Cardiac fibroblast (primary cell): ENCODE measurements at regions not wholly inside any gene's neighbourhood (a gene's known extent, or its start where the extent isn't known, plus 50 kb on each side); places are given as distances from the start of the nearest gene placed in this dataset.

Experiments
- DNase-seq, 2 donors: peaks; one replicate each; pipeline versions ENCODE4 v3.0.0 to v3.0.0-alpha.2; 2010; ENCODE audit warnings: low read depth in 2 of 2
- H3K4me3 ChIP-seq, 2 donors: replicated peaks in 1 of 2; 1 replicate in 1 of 2; 2 replicates in 1 of 2; pipeline ENCODE4 v1.5.1; 2011; ENCODE audit warnings: low read depth in 2 of 2, low read length in 2 of 2, mild to moderate bottlenecking in 2 of 2, moderate library complexity in 1 of 2
- CTCF ChIP-seq: IDR thresholded peaks from one replicate; pipeline ENCODE4 v1.5.1; 2011; ENCODE audit warnings: low read depth, mild to moderate bottlenecking, low read length, inconsistent platforms

DNA sequence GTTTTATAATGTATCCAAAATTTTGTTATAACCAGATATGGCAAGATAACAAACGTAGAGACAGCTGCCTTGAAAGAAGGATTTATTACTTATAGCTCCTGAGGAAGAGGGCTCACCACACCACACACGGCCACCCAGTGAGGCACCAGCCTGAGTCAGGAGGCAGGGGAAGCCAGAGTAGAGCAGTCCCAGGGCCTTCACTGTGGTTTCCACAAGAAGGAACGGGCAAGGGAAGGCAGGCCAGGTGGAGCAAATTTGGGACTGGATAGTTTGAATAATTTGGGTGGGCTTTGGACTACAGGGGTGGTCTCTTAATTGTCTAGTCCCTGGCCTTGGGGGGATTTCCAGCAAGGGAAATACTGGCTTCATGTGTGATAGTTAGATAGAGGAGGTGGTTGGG lies 72.5 kb downstream of the RRAGC start:
- H3K4me3 ChIP-seq, result no peak overlapping the region
- TF ChIP-seq CTCF, result no peak
- DNase-seq, result no peak

DNA sequence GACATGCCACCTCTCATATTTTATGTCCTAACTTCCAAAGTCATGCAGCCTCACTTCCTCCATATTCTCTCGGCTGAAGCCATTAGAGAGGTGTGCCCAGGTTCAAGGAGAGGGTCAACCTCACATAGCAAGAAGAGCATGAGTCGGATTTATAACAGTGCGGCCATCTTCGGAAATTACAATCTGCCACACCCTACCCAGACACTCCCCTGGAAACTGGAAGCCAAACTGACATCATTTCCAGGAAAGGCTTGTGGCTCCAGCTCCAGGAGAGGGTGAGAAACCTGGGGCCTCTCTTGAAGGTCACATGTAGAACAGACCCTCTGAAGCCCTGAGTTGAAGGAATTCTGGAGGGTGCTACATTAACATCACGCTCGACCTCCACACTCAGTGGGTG lies 73.5 kb downstream of the RRAGC start:
- no peak for DNase-seq
- no peak for TF ChIP-seq CTCF
- H3K4me3 ChIP-seq, result no peak overlapping the region

DNA sequence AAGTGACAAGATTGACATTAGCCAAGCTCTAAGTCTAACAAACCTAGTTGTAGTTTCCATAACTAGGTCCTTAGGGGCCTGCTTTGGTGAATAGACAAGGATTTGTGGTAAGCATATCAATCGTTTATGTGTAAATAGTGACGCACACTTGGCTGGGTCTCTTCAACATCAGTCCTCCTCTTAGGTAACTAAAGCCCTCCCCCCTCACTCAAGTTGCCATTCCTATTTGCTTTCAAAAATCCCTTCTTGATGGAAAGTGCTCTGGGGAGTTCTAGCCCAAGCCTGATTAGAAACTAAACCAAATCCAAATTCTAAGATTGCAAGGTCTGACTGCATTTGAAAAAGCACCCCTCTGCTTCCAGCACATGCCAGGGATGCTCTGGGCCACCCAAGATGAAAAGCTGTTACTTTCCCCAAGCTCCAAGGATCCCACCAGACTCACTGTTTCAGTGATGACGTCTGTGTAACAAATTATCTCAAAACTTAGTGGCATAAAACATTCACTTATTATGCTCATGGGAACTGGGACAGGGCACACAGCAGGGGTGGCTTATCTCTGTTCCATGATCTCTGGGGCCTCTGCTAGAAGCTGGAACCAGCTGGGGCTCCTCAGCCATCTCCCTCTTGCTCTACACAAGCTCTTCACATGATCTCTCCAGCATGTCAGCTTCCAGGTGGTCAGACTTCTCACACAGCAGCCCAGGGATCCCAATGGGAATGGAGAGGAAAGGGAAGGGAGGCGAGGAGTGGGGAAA lies 74.1 kb downstream of the RRAGC start:
- no peak overlapping the region for H3K4me3 ChIP-seq
- DNase-seq, result no peak
- no peak for TF ChIP-seq CTCF

- TF ChIP-seq CTCF, result no peak
- DNase-seq, result no peak
These were observed 74.9 kb downstream of the RRAGC start for GRCh38 chr1:38784452-38785284.

GRCh38 chr1:38783640-38784229 lies 75.8 kb downstream of the RRAGC start:
- H3K4me3 ChIP-seq, result no peak overlapping the region
- DNase-seq, result no peak
- no peak for TF ChIP-seq CTCF

More at GRCh38 chr1:38784452-38785284, 74.9 kb downstream of the RRAGC start:
- H3K4me3 ChIP-seq, result no peak overlapping the region

DNA sequence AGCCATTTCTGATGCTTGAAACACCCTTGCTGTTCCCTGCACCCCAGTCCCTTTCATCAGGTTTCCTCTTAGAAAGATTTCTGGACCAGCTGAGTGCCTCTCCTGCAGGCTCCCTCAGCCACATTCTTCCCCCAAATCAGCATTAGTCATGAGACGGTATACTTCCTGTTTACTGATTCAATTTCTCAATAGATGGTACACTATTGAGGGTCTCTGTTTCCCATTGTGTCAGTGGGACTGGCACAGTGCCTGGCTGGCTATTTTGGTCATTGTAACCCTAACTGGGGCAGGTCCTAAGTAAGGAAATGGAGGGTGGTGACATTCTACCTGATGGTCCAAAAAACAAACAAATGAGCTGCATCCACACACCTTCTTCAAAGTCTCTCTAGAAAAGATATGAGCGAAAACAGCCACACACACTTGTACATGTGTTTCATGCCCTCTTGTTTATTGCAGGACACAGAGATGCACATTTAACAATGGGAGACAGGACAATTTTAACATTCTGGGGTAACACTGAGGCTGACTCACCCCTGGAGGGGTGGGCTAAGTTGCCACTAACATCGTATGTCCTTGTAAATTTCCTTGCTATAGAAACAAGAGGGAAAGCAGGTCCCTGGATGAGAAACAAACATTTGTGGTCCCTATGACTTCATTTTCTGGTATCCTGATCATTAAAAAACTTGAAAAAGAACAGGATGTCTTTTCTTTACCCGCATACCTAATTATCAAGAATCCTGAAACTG lies 77.5 kb downstream of the RRAGC start:
- no peak overlapping the region for H3K4me3 ChIP-seq
- TF ChIP-seq CTCF, result no peak
- DNase-seq, result no peak
